Right lobe of liver (tissue), 6 donors: ENCODE measurements at regions not wholly inside any gene's neighbourhood (a gene's known extent, or its start where the extent isn't known, plus 50 kb on each side); places are given as distances from the start of the nearest gene placed in this dataset.
A peak's percentile ranks its signal among the peaks of the same experiment; 100 is the strongest.

ENCODE experiments used
- ATAC-seq, 4 donors: fragments of 200-7000 bp; cut with Tn5 transposase; one replicate each; pipeline ENCODE4 v1.9.1; 2020; ENCODE audit warnings: mild to moderate bottlenecking in 4 of 4, moderate library complexity in 4 of 4
- DNase-seq, 3 donors: peaks; one replicate each; pipeline ENCODE4 v3.0.0-alpha.2; 2020
- H3K27ac ChIP-seq, 3 donors: fragments of 200-600 bp; one replicate each; pipeline ENCODE4 v1.8.0; 2022
- H3K27me3 ChIP-seq, 2 donors: fragments of 200-600 bp; one replicate each; pipeline ENCODE4 v1.8.0; 2022
- H3K36me3 ChIP-seq, 4 donors: fragments of 200-600 bp; sonication (generic) in 1 of 4; one replicate each; pipeline versions ENCODE4 v1.5.1 to v1.8.0; 2017 to 2022; ENCODE audit warnings: control low read depth in 1 of 4
- H3K4me1 ChIP-seq, 4 donors: fragments of 200-600 bp; sonication (generic) in 1 of 4; one replicate each; pipeline versions ENCODE4 v1.5.1 to v1.8.0; 2017 to 2022; ENCODE audit warnings: control low read depth in 1 of 4
- H3K4me3 ChIP-seq, 3 donors: fragments of 200-600 bp; one replicate each; pipeline ENCODE4 v1.8.0; 2022
- H3K9me3 ChIP-seq, 4 donors: fragments of 200-600 bp; sonication (generic) in 1 of 4; one replicate each; pipeline versions ENCODE4 v1.5.1 to v1.8.0; 2017 to 2022; ENCODE audit warnings: control low read depth in 1 of 4
- POLR2A ChIP-seq: fragments of 450-650 bp; IDR thresholded peaks from one replicate; pipeline ENCODE4 v1.6.1; 2017; ENCODE audit warnings: antibody characterized with exemption, mild to moderate bottlenecking
- WGBS: methylation state at CpG from one replicate; pipeline ENCODE4 v1.1.6; 2018; ENCODE audit warnings: low coverage, low lambda C conversion rate; ENCODE audit not compliant: insufficient coverage; ENCODE audit errors: missing lambda C conversion rate; 5-methylcytosine and 5-hydroxymethylcytosine counted together
- intact Hi-C, 2 donors: fragments of 100-400 bp; cut with DNase I; formaldehyde crosslinking; loops; one replicate each; pipeline versions ENCODE4 v1.11.2 to v1.14.1; 2022
- TF ChIP-seq, protein P1 (sequence below), 4 donors: fragments of 200-600 bp in 3 of 4; fragments of 450-650 bp in 1 of 4; IDR thresholded peaks; one replicate each; pipeline versions ENCODE4 v1.5.1 to v1.8.0; 2016 to 2022; ENCODE audit warnings: antibody characterized with exemption in 4 of 4, mild to moderate bottlenecking in 2 of 4
- donor health status: DM: no; HTN: yes; CAD: no.
- donor health status: DM: no; HTN: no; CAD: no.
- donor health status: DM: no; HTN: no; CAD: no.
- donor health status: DM: no; HTN: yes; CAD: no.
- donor health status: DM: no; HTN: yes; CAD: no.

DNA sequence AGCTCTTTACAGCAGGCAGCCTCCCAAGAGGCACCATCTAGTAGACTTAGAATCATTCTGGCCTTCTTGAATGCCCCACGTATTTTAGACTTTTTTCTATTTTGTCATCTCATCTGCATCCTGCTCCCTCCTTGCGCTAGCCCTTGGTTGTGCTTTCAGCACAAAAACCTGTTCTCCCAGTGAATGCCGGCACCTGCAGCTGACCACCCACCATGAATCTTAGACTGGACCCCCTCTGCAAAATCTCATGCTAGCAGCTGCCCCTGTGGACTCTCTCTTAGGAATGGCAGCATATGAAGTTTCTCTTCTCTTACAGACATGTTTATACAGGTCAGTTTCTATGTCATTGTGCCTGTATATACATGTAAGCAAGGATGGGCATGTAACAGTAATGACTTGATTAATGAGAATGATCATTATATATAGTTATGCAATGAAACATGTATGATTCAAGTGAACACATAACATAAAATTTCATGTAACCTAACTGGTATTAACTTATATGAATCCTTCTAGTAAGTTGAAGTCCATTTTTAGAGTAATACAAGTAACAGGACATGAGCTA, 159.8 kb downstream of the SUCLG1 start:
- 41% methylated on average over 3 of the region's 3 CpGs for WGBS
- Histone ChIP-seq H3K9me3 (no peaks in the 10 kb centered on the region), H3K36me3 (no peaks in the 10 kb centered on the region), H3K4me3 (no peak overlapping the region), H3K27me3 (no peaks in the 10 kb centered on the region), H3K27ac (no peak overlapping the region), H3K4me1 (no peaks in the 10 kb centered on the region)
- ATAC-seq = no peak
- TF ChIP-seq POLR2A = no peak
- TF ChIP-seq, protein P1, sequence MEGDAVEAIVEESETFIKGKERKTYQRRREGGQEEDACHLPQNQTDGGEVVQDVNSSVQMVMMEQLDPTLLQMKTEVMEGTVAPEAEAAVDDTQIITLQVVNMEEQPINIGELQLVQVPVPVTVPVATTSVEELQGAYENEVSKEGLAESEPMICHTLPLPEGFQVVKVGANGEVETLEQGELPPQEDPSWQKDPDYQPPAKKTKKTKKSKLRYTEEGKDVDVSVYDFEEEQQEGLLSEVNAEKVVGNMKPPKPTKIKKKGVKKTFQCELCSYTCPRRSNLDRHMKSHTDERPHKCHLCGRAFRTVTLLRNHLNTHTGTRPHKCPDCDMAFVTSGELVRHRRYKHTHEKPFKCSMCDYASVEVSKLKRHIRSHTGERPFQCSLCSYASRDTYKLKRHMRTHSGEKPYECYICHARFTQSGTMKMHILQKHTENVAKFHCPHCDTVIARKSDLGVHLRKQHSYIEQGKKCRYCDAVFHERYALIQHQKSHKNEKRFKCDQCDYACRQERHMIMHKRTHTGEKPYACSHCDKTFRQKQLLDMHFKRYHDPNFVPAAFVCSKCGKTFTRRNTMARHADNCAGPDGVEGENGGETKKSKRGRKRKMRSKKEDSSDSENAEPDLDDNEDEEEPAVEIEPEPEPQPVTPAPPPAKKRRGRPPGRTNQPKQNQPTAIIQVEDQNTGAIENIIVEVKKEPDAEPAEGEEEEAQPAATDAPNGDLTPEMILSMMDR (IDR thresholded peaks at IDR 0.05) = no peak
- intact Hi-C loops = no loop called here
- DNase-seq = no peak

DNA sequence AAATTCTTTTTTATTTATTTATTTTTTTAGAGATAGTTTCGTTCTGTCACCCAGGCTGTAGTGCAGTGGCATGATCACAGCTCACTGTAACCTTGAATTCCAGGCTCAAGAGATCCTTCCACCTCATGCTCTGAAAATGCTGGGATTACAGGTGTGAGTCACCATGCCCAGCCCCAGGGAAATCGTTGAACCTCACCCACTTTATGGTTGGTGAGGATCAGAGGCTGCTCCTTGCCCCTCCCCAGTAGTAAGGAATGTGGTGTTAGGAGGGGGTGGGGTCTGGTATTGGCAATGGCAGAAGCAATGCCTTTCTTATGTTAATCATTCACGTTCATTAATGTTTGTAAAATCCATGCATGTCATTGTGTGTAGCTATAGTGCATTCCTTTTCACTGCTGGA, 161.9 kb downstream of the SUCLG1 start:
- H3K4me1 ChIP-seq = peaks cover 0 to 14% (median 0%) of the 10 kb centered on the region in 4 donors
- H3K27me3 ChIP-seq = no peaks in the 10 kb centered on the region
- no peak for DNase-seq
- H3K36me3 ChIP-seq = no peaks in the 10 kb centered on the region
- no peak overlapping the region for H3K27ac ChIP-seq
- no peak for TF ChIP-seq POLR2A
- TF ChIP-seq, protein P1 (IDR thresholded peaks at IDR 0.05) = no peak
- ATAC-seq = peak in 1 of 4 donors; percentile 12
- 56% methylated on average over 3 of the region's 3 CpGs for WGBS
- intact Hi-C loops = no loop called here
- no peak overlapping the region for H3K4me3 ChIP-seq
- H3K9me3 ChIP-seq = no peaks in the 10 kb centered on the region

GRCh38 chr2:84293791-84294380, 165.2 kb downstream of the SUCLG1 start:
- no peak overlapping the region for H3K27ac ChIP-seq
- intact Hi-C loops = no loop called here
- WGBS = 24% methylated on average over 5 of the region's 6 CpGs

GRCh38 chr2:84292545-84292944, 166.5 kb downstream of the SUCLG1 start:
- intact Hi-C loops = no loop called here
- peak in 3 of 4 donors; percentile 41 to 58 (median 44) for ATAC-seq
- no peak overlapping the region for H3K27ac ChIP-seq
- no peaks in the 10 kb centered on the region for H3K9me3 ChIP-seq
- no peaks in the 10 kb centered on the region for H3K36me3 ChIP-seq
- no peak for DNase-seq
- no peak for TF ChIP-seq POLR2A
- TF ChIP-seq, protein P1 (IDR thresholded peaks at IDR 0.05) = no peak
- H3K27me3 ChIP-seq = no peaks in the 10 kb centered on the region
- 22% methylated on average over 1 of the region's 1 CpG for WGBS
- H3K4me3 ChIP-seq = no peak overlapping the region
- H3K4me1 ChIP-seq = peaks cover 0 to 15% (median 0%) of the 10 kb centered on the region in 4 donors

More at GRCh38 chr2:84293791-84294380, 165.2 kb downstream of the SUCLG1 start:
- no peaks in the 10 kb centered on the region for H3K27me3 ChIP-seq
- TF ChIP-seq, protein P1 (IDR thresholded peaks at IDR 0.05) = no peak
- TF ChIP-seq POLR2A = no peak
- ATAC-seq (peak; percentile 96 to 97 (median 96)), DNase-seq (peak; percentile 62 to 86 (median 83))
- no peak overlapping the region for H3K4me3 ChIP-seq
- H3K36me3 ChIP-seq = no peaks in the 10 kb centered on the region
- H3K9me3 ChIP-seq = no peaks in the 10 kb centered on the region
- peaks cover 0 to 15% (median 0%) of the 10 kb centered on the region in 4 donors for H3K4me1 ChIP-seq
